ENCODE measurements at regions not wholly inside any gene's neighbourhood (a gene's known extent, or its start where the extent isn't known, plus 50 kb on each side); places are given as distances from the start of the nearest gene placed in this dataset.

DNA sequence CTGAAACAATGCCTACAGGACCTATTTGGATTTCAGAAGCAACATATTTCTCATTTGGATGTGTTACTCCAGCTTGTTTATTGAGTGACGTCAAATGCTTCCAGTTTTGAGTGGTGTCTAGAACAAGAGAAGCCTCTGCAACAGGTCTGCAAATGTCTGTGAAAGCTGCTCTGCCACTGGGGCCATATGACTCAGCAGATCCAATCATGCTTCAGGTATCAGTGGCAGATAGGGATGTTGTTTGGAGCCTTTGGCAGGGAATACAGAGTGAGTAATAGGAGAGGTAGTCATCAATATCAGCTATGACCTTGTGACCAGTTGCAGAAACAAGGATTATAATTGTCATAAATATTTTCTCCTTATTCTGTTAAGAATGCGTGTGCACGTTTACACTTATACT, 141.1 kb upstream of the ZXDA start:
- DNase-seq (ENCODE audit: low read depth) = no peak
- TF ChIP-seq, protein P1, sequence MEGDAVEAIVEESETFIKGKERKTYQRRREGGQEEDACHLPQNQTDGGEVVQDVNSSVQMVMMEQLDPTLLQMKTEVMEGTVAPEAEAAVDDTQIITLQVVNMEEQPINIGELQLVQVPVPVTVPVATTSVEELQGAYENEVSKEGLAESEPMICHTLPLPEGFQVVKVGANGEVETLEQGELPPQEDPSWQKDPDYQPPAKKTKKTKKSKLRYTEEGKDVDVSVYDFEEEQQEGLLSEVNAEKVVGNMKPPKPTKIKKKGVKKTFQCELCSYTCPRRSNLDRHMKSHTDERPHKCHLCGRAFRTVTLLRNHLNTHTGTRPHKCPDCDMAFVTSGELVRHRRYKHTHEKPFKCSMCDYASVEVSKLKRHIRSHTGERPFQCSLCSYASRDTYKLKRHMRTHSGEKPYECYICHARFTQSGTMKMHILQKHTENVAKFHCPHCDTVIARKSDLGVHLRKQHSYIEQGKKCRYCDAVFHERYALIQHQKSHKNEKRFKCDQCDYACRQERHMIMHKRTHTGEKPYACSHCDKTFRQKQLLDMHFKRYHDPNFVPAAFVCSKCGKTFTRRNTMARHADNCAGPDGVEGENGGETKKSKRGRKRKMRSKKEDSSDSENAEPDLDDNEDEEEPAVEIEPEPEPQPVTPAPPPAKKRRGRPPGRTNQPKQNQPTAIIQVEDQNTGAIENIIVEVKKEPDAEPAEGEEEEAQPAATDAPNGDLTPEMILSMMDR (conservative IDR thresholded peaks at IDR 0.05; ENCODE audit: low read length) = no peak
- H3K4me3 ChIP-seq (ENCODE audit: low read length) = no peak overlapping the region

DNA sequence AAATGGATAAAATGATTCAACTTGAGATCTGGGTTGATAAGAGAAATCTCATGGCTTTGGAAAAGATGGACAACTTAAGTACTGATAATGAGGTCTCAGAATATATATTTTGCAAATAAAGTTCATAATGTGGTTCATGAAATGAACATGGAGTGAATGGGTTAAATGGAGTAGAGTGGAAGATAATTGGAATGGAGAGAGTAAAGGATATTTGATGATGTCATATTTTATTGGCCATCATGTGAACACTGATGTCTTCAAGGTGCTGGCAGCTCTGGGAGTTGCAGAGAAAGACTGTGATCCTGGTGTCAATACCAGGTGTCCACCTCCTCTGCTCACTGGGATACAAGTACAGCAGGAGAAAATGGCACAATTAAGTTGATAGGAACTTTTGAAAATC, 133.9 kb upstream of the ZXDA start:
- DNase-seq (ENCODE audit: low read depth) = no peak
- TF ChIP-seq, protein P1 (conservative IDR thresholded peaks at IDR 0.05; ENCODE audit: low read length) = no peak

DNA sequence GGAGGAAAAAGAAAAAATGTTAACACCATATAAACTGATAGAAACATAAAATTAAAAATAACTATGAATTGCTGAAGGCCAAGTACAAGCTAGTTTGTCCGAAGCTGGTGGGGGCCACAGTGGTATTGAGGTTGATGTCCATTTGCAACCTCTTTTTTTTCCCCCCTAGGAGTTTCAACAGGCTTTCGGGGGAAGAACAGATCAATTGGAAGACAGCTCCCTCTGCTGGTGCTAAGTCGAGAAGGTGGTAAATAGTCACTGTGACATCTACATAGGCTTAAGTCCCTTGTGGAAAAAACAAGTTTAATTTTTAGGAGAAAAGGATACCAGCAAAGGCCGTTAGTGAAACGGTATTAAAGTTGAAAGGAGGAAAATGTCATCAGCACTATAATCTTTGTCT, 115.7 kb upstream of the ZXDA start:
- TF ChIP-seq, protein P1 (conservative IDR thresholded peaks at IDR 0.05; ENCODE audit: low read length) = peak; percentile 54
- H3K4me3 ChIP-seq (ENCODE audit: low read length) = no peak overlapping the region
- peak; percentile 23 for DNase-seq (ENCODE audit: low read depth)

More for the DNA sequence above, 133.9 kb upstream of the ZXDA start:
- H3K4me3 ChIP-seq (ENCODE audit: low read length) = no peak overlapping the region

DNA sequence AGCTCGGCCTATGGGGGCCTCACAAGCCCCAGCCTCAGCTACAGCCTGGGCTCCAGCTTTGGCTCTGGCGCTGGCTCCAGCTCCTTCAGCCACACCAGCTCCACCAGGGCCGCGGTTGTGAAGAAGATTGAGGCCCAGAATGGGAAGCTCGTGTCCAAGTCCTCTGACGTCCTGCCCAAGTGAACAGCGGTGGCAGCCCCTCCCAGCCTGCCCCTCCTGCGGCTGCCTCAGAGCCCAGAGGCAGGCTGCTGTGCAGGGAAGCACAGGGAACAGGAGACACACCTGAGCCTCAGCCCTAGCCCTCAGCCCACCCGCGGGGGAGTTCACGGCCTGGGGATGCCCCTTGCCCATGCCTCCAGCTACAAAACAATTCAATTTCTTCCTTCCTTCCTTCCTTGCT, 75.7 kb upstream of the ZXDA start:
- DNase-seq (ENCODE audit: low read depth) = no peak
- TF ChIP-seq, protein P1 (conservative IDR thresholded peaks at IDR 0.05; ENCODE audit: low read length) = no peak

DNA sequence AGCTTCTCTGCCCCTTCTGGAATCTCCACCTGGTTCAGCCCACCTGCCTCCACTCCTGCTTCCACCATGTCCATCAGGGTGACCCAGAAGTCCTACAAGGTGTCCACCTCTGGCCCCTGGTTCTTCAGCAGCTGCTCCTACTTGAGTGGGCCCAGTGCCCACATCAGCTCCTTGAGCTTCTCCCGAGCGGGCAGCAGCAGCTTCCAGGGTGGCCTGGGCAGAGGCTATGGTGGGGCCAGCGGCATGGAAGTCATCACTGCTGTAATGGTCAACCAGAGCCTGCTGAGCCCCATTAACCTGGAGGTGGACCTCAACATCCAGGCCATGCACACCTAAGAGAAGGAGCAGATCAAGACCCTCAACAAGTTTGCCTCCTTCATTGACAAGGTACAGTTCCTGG, 74.4 kb upstream of the ZXDA start:
- DNase-seq (ENCODE audit: low read depth) = no peak
- no peak overlapping the region for H3K4me3 ChIP-seq (ENCODE audit: low read length)
- TF ChIP-seq, protein P1 (conservative IDR thresholded peaks at IDR 0.05; ENCODE audit: low read length) = no peak

More for the DNA sequence above, 75.7 kb upstream of the ZXDA start:
- no peak overlapping the region for H3K4me3 ChIP-seq (ENCODE audit: low read length)

DNA sequence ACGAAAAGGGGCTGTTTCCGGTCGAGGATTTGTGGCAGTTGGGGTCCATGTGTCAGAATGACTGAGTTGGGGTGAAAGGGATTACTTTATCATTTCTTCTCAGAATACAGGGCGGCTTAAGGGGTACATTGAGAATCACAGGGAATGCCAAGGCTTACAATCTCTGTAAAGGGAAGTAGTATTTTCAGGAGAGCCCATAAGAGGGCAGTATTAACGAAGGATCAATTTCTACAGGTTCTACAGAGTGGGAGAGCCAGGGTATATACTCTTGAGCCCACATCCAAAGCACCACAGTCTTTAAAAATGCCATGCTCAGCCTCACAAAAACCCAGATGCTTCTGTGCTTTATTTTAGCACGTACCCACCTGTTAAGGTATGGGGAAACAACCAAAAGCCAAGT, 67.7 kb upstream of the ZXDA start:
- TF ChIP-seq, protein P1 (conservative IDR thresholded peaks at IDR 0.05; ENCODE audit: low read length) = no peak
- H3K4me3 ChIP-seq (ENCODE audit: low read length) = no peak overlapping the region
- no peak for DNase-seq (ENCODE audit: low read depth)

DNA sequence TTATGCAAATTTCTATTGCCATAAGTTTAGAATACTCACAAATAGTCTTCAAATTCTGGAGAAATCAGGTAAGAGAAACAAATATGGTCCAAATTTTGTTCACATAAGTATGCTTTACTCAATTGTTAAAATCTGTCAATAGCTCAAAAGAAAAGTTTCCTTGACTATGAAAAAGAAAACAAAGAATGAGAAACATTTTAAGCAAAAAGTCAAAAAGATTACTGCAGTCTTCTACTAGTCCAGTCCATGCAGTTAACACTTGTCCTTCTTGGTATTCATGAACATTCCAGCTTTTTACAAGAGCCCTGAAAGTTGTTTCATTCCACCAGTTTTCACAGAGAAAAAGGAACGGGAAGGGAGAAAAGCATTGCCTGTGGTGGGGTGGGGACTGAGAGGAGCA, 54.7 kb upstream of the ZXDA start:
- no peak for DNase-seq (ENCODE audit: low read depth)
- H3K4me3 ChIP-seq (ENCODE audit: low read length) = no peak overlapping the region
- TF ChIP-seq, protein P1 (conservative IDR thresholded peaks at IDR 0.05; ENCODE audit: low read length) = no peak
